Esophagus squamous epithelium (tissue), 4 donors: ENCODE measurements at regions not wholly inside any gene's neighbourhood (a gene's known extent, or its start where the extent isn't known, plus 50 kb on each side); places are given as distances from the start of the nearest gene placed in this dataset.

Source experiments
- CTCF ChIP-seq, 6 experiments: fragments of 450-650 bp in 4 of 6; fragments of 200-600 bp in 2 of 6; sonication (generic) in 2 of 6; IDR thresholded peaks; one replicate each; pipeline ENCODE4 v1.5.1; 2016 to 2019; ENCODE audit warnings: antibody characterized with exemption in 6 of 6, mild to moderate bottlenecking in 4 of 6, moderate library complexity in 4 of 6
- POLR2A ChIP-seq, 4 donors: fragments of 450-650 bp; IDR thresholded peaks; one replicate each; pipeline ENCODE4 v1.6.1; 2017; ENCODE audit warnings: antibody characterized with exemption in 4 of 4, mild to moderate bottlenecking in 4 of 4, moderate library complexity in 3 of 4

- TF ChIP-seq CTCF (IDR thresholded peaks at IDR 0.05) (no peak), POLR2A (IDR thresholded peaks at IDR 0.05) (no peak)
Measured at GRCh38 chr17:77523540-77523939, 382.8 kb downstream of the SEC14L1 start.
